SK-N-SH treated with all-trans-retinoic acid at 6 μM for 48 hours (cell line): ENCODE measurements at regions not wholly inside any gene's neighbourhood (a gene's known extent, or its start where the extent isn't known, plus 50 kb on each side); places are given as distances from the start of the nearest gene placed in this dataset.

Experiments
- ARNTL ChIP-seq: fragments of 450-650 bp; formaldehyde crosslinking; IDR thresholded peaks from 2 replicates; pipeline ENCODE4 v1.5.0; 2020; ENCODE audit warnings: low read depth, mild to moderate bottlenecking, moderate library complexity, borderline replicate concordance
- BACH2 ChIP-seq: fragments of 250-450 bp; sonication (Bioruptor Pico); IDR thresholded peaks from 2 replicates; pipeline ENCODE4 v1.9.0; 2021; ENCODE audit warnings: mild to moderate bottlenecking, borderline replicate concordance
- ISL1 ChIP-seq: fragments of 250-450 bp; sonication (Bioruptor Pico); IDR thresholded peaks from 2 replicates; pipeline ENCODE4 v2.1.2; 2022; ENCODE audit warnings: mild to moderate bottlenecking, moderate library complexity
- PATZ1 ChIP-seq: fragments of 250-450 bp; sonication (Bioruptor Pico); IDR thresholded peaks from 2 replicates; pipeline ENCODE4 v1.8.0; 2020; ENCODE audit warnings: mild to moderate bottlenecking, moderate library complexity, borderline replicate concordance
- SNAI2 ChIP-seq: fragments of 250-450 bp; sonication (Bioruptor Pico); IDR thresholded peaks from 2 replicates; pipeline ENCODE4 v1.5.0; 2020; ENCODE audit warnings: mild to moderate bottlenecking, moderate library complexity
- TCF4 ChIP-seq: fragments of 250-450 bp; sonication (Bioruptor Pico); IDR thresholded peaks from 2 replicates; pipeline ENCODE4 v1.8.0; 2021; ENCODE audit warnings: mild to moderate bottlenecking, moderate library complexity, borderline replicate concordance
- ZC3H10 ChIP-seq: fragments of 250-450 bp; sonication (Bioruptor Pico); IDR thresholded peaks from 2 replicates; pipeline ENCODE4 v1.5.1; 2021; ENCODE audit warnings: mild to moderate bottlenecking, moderate library complexity
- ZFP3 ChIP-seq: fragments of 250-450 bp; sonication (Bioruptor Pico); IDR thresholded peaks from 2 replicates; pipeline ENCODE4 v1.5.0; 2020; ENCODE audit warnings: mild to moderate bottlenecking, moderate library complexity
- ZFP30 ChIP-seq: fragments of 450-650 bp; formaldehyde crosslinking; IDR thresholded peaks from 2 replicates; pipeline ENCODE4 v1.5.0; 2022; ENCODE audit warnings: mild to moderate bottlenecking, moderate library complexity
- TF ChIP-seq, protein P1 (sequence below): fragments of 250-450 bp; sonication (Bioruptor Pico); IDR thresholded peaks from 2 replicates; pipeline ENCODE4 v1.5.1; 2020; ENCODE audit warnings: low read depth, mild to moderate bottlenecking, moderate library complexity

- TF ChIP-seq PATZ1 (CRISPR knock-in tag) (no peak), BACH2 (no peak), ZFP3 (CRISPR knock-in tag) (no peak), ZFP30 (CRISPR knock-in tag) (no peak), ISL1 (no peak), TCF4 (CRISPR knock-in tag) (no peak), ZC3H10 (no peak), ARNTL (CRISPR knock-in tag) (no peak), SNAI2 (no peak)
- TF ChIP-seq, protein P1, sequence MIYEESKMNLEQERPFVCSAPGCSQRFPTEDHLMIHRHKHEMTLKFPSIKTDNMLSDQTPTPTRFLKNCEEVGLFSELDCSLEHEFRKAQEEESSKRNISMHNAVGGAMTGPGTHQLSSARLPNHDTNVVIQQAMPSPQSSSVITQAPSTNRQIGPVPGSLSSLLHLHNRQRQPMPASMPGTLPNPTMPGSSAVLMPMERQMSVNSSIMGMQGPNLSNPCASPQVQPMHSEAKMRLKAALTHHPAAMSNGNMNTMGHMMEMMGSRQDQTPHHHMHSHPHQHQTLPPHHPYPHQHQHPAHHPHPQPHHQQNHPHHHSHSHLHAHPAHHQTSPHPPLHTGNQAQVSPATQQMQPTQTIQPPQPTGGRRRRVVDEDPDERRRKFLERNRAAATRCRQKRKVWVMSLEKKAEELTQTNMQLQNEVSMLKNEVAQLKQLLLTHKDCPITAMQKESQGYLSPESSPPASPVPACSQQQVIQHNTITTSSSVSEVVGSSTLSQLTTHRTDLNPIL (CRISPR knock-in tag) = no peak
Observed at GRCh38 chr10:78812571-78813318, 256.0 kb upstream of the ZMIZ1 start.
